HepG2 (cell line): ENCODE measurements at regions not wholly inside any gene's neighbourhood (a gene's known extent, or its start where the extent isn't known, plus 50 kb on each side); places are given as distances from the start of the nearest gene placed in this dataset.

Source experiments
- ATAC-seq: fragments of 200-7000 bp; cut with Tn5 transposase; 3 replicates; pipeline ENCODE4 v1.9.1; 2020; ENCODE audit warnings: mild to moderate bottlenecking, moderate library complexity
- BruUV-seq: library from RNA; stranded (reverse); fragments of 400-500 nt; replicated peaks from 2 replicates; lab custom pipeline; 2021; lab: Mats Ljungman, UMichigan
- CTCF ChIA-PET: fragments of 300-600 bp; formaldehyde crosslinking; extraction: SDS; loops from one replicate; lab custom pipeline; 2021; ENCODE audit warnings: low total read pairs, inconsistent platforms, low intra/inter-chr PET ratio; lab: Yijun Ruan, JAX
- POLR2A ChIA-PET: fragments of 350-600 bp; sonication (Branson Sonifier 250); formaldehyde crosslinking; loops from one replicate; lab custom pipeline; 2020; ENCODE audit warnings: antibody characterized with exemption, inconsistent platforms; lab: Yijun Ruan, JAX
- DNase-seq: peaks from one replicate; pipeline ENCODE4 v3.0.0-alpha.2; 2015; ENCODE audit warnings: low spot score
- FAIRE-seq: peaks from 3 replicates; lab custom pipeline; 2011; peaks lifted over from hg19 to GRCh38; lab: Jason Lieb, UNC
- H2AFZ ChIP-seq: one replicate; pipeline ENCODE4 v1.6.1; 2011; ENCODE audit warnings: low read length, inconsistent platforms
- H3K27ac ChIP-seq: fragments of 300-600 bp; 3 replicates; pipeline ENCODE4 v1.8.0; 2011; ENCODE audit warnings: mixed run types, mild to moderate bottlenecking, mixed read lengths, low read length, inconsistent platforms; ENCODE audit not compliant: insufficient read depth; ENCODE audit errors: extremely low read length
- H3K27me3 ChIP-seq, 2 experiments: fragments of 200-600 bp in 1 of 2; 2 replicates in 1 of 2; 3 replicates in 1 of 2; pipeline versions ENCODE4 v1.6.0 to v1.8.0; 2011; ENCODE audit warnings: low read length in 2 of 2, mild to moderate bottlenecking in 2 of 2, moderate library complexity in 2 of 2, inconsistent platforms in 1 of 2; ENCODE audit not compliant: insufficient read depth in 2 of 2, control insufficient read depth in 1 of 2
- H3K36me3 ChIP-seq, 2 experiments: fragments of 200-600 bp in 1 of 2; replicated peaks in 1 of 2; 2 replicates in 1 of 2; 3 replicates in 1 of 2; pipeline versions ENCODE4 v1.5.1 to v1.8.0; 2011; ENCODE audit warnings: low read length in 2 of 2, inconsistent platforms in 1 of 2; ENCODE audit not compliant: insufficient read depth in 2 of 2, control insufficient read depth in 1 of 2
- H3K4me1 ChIP-seq: 2 replicates; pipeline ENCODE4 v1.5.1; 2012; ENCODE audit warnings: low read length, inconsistent platforms; ENCODE audit not compliant: insufficient read depth
- H3K4me2 ChIP-seq: 2 replicates; pipeline ENCODE4 v1.6.0; 2011; ENCODE audit warnings: low read depth, low read length, inconsistent platforms
- H3K4me3 ChIP-seq, 3 experiments: fragments of 200-600 bp in 1 of 3; sonication (generic), shearing (Covaris generic) in 1 of 3; replicated peaks in 1 of 3; 2 replicates each; pipeline ENCODE4 v1.5.1; 2011 to 2016; ENCODE audit warnings: low read length in 3 of 3, inconsistent platforms in 2 of 3, low read depth in 2 of 3, mild to moderate bottlenecking in 2 of 3, control low read depth in 1 of 3, mixed read lengths in 1 of 3; ENCODE audit not compliant: insufficient read depth in 1 of 3
- H3K79me2 ChIP-seq: one replicate; pipeline ENCODE4 v1.6.1; 2011; ENCODE audit warnings: low read length, inconsistent platforms; ENCODE audit not compliant: insufficient read depth
- H3K9ac ChIP-seq: 2 replicates; pipeline ENCODE4 v1.6.0; 2011; ENCODE audit warnings: mild to moderate bottlenecking, low read depth, low read length, inconsistent platforms; ENCODE audit not compliant: insufficient read depth
- H3K9me3 ChIP-seq: 2 replicates; pipeline ENCODE4 v1.5.1; 2012; ENCODE audit warnings: mild to moderate bottlenecking, low read length
- H4K20me1 ChIP-seq: 2 replicates; pipeline ENCODE4 v1.6.0; 2011; ENCODE audit warnings: inconsistent platforms, mild to moderate bottlenecking, low read length, moderate library complexity; ENCODE audit not compliant: insufficient read depth
- AKAP8 ChIP-seq: sonication (generic); formaldehyde crosslinking; IDR thresholded peaks from 2 replicates; pipeline ENCODE4 v1.5.1; 2020; ENCODE audit warnings: mild to moderate bottlenecking, missing genetic modification reagents
- ATF7-NPFF ChIP-seq: sonication (generic); formaldehyde crosslinking; IDR thresholded peaks from 2 replicates; pipeline ENCODE4 v1.8.1; 2023; ENCODE audit warnings: mild to moderate bottlenecking, low read depth, missing genetic modification reagents, moderate library complexity
- FOXC1 ChIP-seq: sonication (generic); formaldehyde crosslinking; IDR thresholded peaks from 2 replicates; pipeline ENCODE4 v1.8.0; 2022; ENCODE audit warnings: mild to moderate bottlenecking, missing genetic modification reagents, borderline replicate concordance
- KAT2B ChIP-seq: fragments of 150-350 bp; IDR thresholded peaks from 2 replicates; pipeline ENCODE4 v1.6.1; 2014; ENCODE audit warnings: low read depth, low read length, borderline replicate concordance
- MLLT10 ChIP-seq: sonication (generic); formaldehyde crosslinking; IDR thresholded peaks from 2 replicates; pipeline ENCODE4 v1.4.0; 2020; ENCODE audit warnings: missing genetic modification reagents
- MXD3 ChIP-seq: IDR thresholded peaks from 2 replicates; pipeline ENCODE4 v1.6.1; 2016; ENCODE audit warnings: mild to moderate bottlenecking, missing biosample characterization, missing genetic modification reagents
- PAX8 ChIP-seq: sonication (generic); formaldehyde crosslinking; IDR thresholded peaks from 2 replicates; pipeline ENCODE4 v1.8.0; 2022; ENCODE audit warnings: mild to moderate bottlenecking, missing genetic modification reagents, borderline replicate concordance
- POLR2A ChIP-seq, 2 experiments: IDR thresholded peaks; 2 replicates each; pipeline ENCODE4 v1.6.1; 2011; ENCODE audit warnings: low read depth in 2 of 2, low read length in 2 of 2, mild to moderate bottlenecking in 1 of 2, moderate library complexity in 1 of 2; ENCODE audit not compliant: insufficient read depth in 1 of 2
- REL ChIP-seq: sonication (generic); formaldehyde crosslinking; conservative IDR thresholded peaks from 2 replicates; pipeline ENCODE4 v1.8.0; 2022; ENCODE audit warnings: mild to moderate bottlenecking, missing genetic modification reagents, moderate library complexity
- ZNF276 ChIP-seq: sonication (generic); formaldehyde crosslinking; IDR thresholded peaks from 2 replicates; pipeline ENCODE4 v1.4.0; 2020; ENCODE audit warnings: mild to moderate bottlenecking, low read depth, missing genetic modification reagents
- ZNF512B ChIP-seq: sonication (generic); formaldehyde crosslinking; IDR thresholded peaks from 2 replicates; pipeline ENCODE4 v1.5.1; 2020; ENCODE audit warnings: missing genetic modification reagents, mild to moderate bottlenecking, borderline replicate concordance
- ZNF577 ChIP-seq: sonication (generic); formaldehyde crosslinking; IDR thresholded peaks from 2 replicates; pipeline ENCODE4 v1.4.0; 2020; ENCODE audit warnings: mild to moderate bottlenecking, low read depth, missing genetic modification reagents, borderline replicate concordance
- ZNF629 ChIP-seq: sonication (generic); formaldehyde crosslinking; conservative IDR thresholded peaks from 2 replicates; pipeline ENCODE4 v1.5.0; 2020; ENCODE audit warnings: missing genetic modification reagents
- ZSCAN20 ChIP-seq: sonication (generic); formaldehyde crosslinking; IDR thresholded peaks from 2 replicates; pipeline ENCODE4 v1.4.0; 2020; ENCODE audit warnings: missing genetic modification reagents, mild to moderate bottlenecking, borderline replicate concordance
- ZSCAN22 ChIP-seq: sonication (generic); formaldehyde crosslinking; IDR thresholded peaks from 2 replicates; pipeline ENCODE4 v1.4.0; 2020; ENCODE audit warnings: mild to moderate bottlenecking, missing genetic modification reagents
- WGBS: methylation state at CpG from one replicate; pipeline ENCODE4 v1.1.6; 2017; ENCODE audit warnings: low lambda C conversion rate; 5-methylcytosine and 5-hydroxymethylcytosine counted together
- in situ Hi-C: cut with HindIII; loops from 2 replicates; pipeline ENCODE4 v1.10.0; 2017; ENCODE audit warnings: low pct_unique_long_range_greater_than_20kb; ENCODE audit not compliant: extremely low pct_ligation_motif_present
- intact Hi-C: fragments of 100-400 bp; cut with micrococcal nuclease; formaldehyde crosslinking; loops from one replicate; pipeline ENCODE4 v1.10.0; 2022; ENCODE audit not compliant: unreplicated experiment
- TF ChIP-seq, protein P1 (sequence below): sonication (generic); formaldehyde crosslinking; IDR thresholded peaks from 2 replicates; pipeline ENCODE4 v1.5.1; 2020; ENCODE audit warnings: missing genetic modification reagents, mild to moderate bottlenecking, borderline replicate concordance

DNA sequence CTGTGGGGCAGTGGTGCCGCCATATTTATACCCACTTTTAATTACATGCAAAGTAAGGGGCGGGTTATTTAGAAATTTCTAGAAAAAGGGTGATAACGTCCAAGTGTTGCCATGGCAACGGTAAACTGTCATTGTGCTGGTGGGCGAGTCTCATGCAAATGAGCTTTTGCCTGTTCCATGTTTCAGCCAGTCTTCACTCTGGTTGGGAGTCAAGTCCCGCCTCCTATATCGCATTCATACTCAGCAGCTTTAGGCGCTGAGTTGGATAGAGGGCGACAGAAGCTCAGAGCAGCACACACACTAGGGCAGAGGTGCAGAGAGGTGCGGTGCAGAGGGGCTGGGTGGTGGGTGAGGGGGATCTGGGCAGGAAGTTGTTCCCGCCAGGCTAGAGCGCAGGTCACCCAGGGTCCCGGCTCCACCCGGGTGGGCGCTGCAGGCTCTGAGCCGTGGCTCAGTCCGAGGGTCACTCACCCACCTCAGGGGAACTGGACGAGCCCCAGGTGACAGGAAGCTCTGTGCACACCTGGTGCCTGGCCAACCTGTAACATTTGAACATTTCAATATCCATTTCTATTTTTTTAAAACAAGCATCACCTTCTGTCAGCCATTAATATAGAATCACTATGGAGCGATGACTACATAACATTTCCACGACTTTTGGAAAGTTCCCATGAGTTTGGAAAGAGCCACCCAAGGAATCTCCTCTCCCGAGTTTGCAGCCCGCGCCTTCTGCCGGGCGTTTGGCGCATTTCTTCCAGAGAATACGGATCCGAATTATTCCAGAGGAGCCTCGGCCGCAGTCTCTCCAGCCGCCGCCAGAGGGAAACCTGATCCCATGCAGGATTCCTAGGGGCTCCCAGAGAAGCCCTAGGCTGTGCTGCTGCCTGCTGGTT is 89.1 kb upstream of the PHACTR3 start:
- Histone ChIP-seq H3K4me1 (no peaks in the 10 kb centered on the region), H3K9me3 (no peaks in the 10 kb centered on the region), H3K27me3 (peaks cover 0 to 2% of the 10 kb centered on the region in 2 experiments; a peak in 1 of 5 replicates), H3K27ac (no peak overlapping the region), H3K9ac (no peak overlapping the region), H3K79me2 (no peaks in the 10 kb centered on the region), H2AFZ (no peak overlapping the region), H4K20me1 (no peaks in the 10 kb centered on the region; the same call in 1 of the 2 replicates), H3K36me3 (no peaks in the 10 kb centered on the region), H3K4me3 (no peak overlapping the region), H3K4me2 (no peak overlapping the region)
- DNase-seq: peak; percentile 73
- no TSS peak for BruUV-seq
- POLR2A ChIA-PET: no interaction called here
- intact Hi-C loops: loop anchor here (1.0 kb wide), 1 partner anchor 10 kb away; no protein-coding TSS in a partner anchor
- FAIRE-seq: peak; percentile 67
- CTCF ChIA-PET: interaction anchor here (1.0 to 3.9 kb wide), 3 partner anchors 9 to 12 kb away, joined by 3 to 43 read pairs (median 4); no protein-coding TSS in a partner anchor
- ATAC-seq: peak; percentile 97
- 18% methylated on average over 32 of the region's 32 CpGs for WGBS
- in situ Hi-C loops: no loop called here
- no peak for TF ChIP-seq PAX8 (CRISPR knock-in tag)
- 0 out of 2 replicates have a peak, but pooled peaks have one; percentile 23 for TF ChIP-seq FOXC1
- TF ChIP-seq ZNF512B (CRISPR knock-in tag): no peak
- TF ChIP-seq, protein P1, sequence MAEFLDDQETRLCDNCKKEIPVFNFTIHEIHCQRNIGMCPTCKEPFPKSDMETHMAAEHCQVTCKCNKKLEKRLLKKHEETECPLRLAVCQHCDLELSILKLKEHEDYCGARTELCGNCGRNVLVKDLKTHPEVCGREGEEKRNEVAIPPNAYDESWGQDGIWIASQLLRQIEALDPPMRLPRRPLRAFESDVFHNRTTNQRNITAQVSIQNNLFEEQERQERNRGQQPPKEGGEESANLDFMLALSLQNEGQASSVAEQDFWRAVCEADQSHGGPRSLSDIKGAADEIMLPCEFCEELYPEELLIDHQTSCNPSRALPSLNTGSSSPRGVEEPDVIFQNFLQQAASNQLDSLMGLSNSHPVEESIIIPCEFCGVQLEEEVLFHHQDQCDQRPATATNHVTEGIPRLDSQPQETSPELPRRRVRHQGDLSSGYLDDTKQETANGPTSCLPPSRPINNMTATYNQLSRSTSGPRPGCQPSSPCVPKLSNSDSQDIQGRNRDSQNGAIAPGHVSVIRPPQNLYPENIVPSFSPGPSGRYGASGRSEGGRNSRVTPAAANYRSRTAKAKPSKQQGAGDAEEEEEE (CRISPR knock-in tag): no peak
- TF ChIP-seq ZNF577 (CRISPR knock-in tag): no peak
- TF ChIP-seq MLLT10 (CRISPR knock-in tag): no peak
- TF ChIP-seq MXD3 (CRISPR knock-in tag): no peak
- no peak for TF ChIP-seq ZSCAN22 (CRISPR knock-in tag)
- TF ChIP-seq ZNF276 (CRISPR knock-in tag): no peak
- no peak for TF ChIP-seq POLR2A (IDR thresholded peaks at IDR 0.05; ENCODE audit: insufficient read depth in 1 of 2, low read depth in 2 of 2, low read length in 2 of 2)
- TF ChIP-seq ZSCAN20 (CRISPR knock-in tag): 0 out of 2 replicates have a peak, but pooled peaks have one; percentile 39
- no peak for TF ChIP-seq AKAP8 (CRISPR knock-in tag)
- TF ChIP-seq REL (CRISPR knock-in tag): no peak
- no peak for TF ChIP-seq KAT2B
- no peak for TF ChIP-seq ATF7-NPFF (CRISPR knock-in tag)
- TF ChIP-seq ZNF629 (CRISPR knock-in tag): no peak
